Activated T-cell treated with anti-CD3 and anti-CD28 coated beads, Interleukin-2, amount 50 U/mL, for 24 hours (primary cell): ENCODE measurements at regions not wholly inside any gene's neighbourhood (a gene's known extent, or its start where the extent isn't known, plus 50 kb on each side); places are given as distances from the start of the nearest gene placed in this dataset.

Experiments
- DNase-seq: peaks from one replicate; pipeline ENCODE4 v3.0.0-alpha.2; 2020
- H3K27ac Mint-ChIP-seq: 2 replicates; pipeline ENCODE4 v1.8.0; 2020; ENCODE audit warnings: mild to moderate bottlenecking, mixed read lengths
- H3K27me3 Mint-ChIP-seq: 2 replicates; pipeline ENCODE4 v1.8.0; 2020; ENCODE audit warnings: mixed read lengths
- H3K36me3 Mint-ChIP-seq: 2 replicates; pipeline ENCODE4 v1.8.0; 2020; ENCODE audit warnings: low read depth, mixed read lengths
- H3K4me1 Mint-ChIP-seq: 2 replicates; pipeline ENCODE4 v1.8.0; 2020; ENCODE audit warnings: low read depth, mixed read lengths
- H3K4me3 Mint-ChIP-seq: 2 replicates; pipeline ENCODE4 v1.8.0; 2020; ENCODE audit warnings: mild to moderate bottlenecking, moderate library complexity, mixed read lengths
- H3K9me3 Mint-ChIP-seq: 2 replicates; pipeline ENCODE4 v1.8.0; 2020; ENCODE audit warnings: mixed read lengths

GRCh38 chr6:102387326-102388033, 994.0 kb downstream of the GRIK2 start:
- Mint-ChIP-seq H3K36me3 (no peaks in the 10 kb centered on the region), H3K4me1 (no peaks in the 10 kb centered on the region), H3K4me3 (no peak overlapping the region), H3K27me3 (no peaks in the 10 kb centered on the region), H3K9me3 (peaks cover 4% of the 10 kb centered on the region), H3K27ac (no peak overlapping the region)
- DNase-seq = no peak

DNA sequence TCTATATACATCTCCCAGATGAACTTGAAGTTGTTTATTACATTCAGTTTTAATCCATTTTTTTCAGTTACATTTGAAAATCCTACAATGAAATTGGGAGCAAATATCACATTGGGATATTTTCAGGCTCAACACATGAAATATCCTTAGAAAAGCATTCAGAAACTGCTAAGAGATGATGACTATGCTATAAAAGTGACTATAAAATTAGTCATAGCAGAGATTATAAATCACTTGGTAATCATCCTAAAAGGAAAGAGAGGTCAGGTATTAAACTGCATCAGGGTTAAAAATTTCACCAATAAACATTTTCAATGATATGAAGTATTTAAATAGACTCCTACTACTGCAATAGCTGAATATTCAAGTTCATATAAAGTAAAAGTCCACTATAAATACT, 987.7 kb downstream of the GRIK2 start:
- DNase-seq = no peak
- no peak overlapping the region for H3K4me3 Mint-ChIP-seq
- H3K27ac Mint-ChIP-seq = no peak overlapping the region
- H3K9me3 Mint-ChIP-seq = peaks cover 4% of the 10 kb centered on the region
- no peaks in the 10 kb centered on the region for H3K4me1 Mint-ChIP-seq
- H3K36me3 Mint-ChIP-seq = no peaks in the 10 kb centered on the region
- H3K27me3 Mint-ChIP-seq = no peaks in the 10 kb centered on the region

DNA sequence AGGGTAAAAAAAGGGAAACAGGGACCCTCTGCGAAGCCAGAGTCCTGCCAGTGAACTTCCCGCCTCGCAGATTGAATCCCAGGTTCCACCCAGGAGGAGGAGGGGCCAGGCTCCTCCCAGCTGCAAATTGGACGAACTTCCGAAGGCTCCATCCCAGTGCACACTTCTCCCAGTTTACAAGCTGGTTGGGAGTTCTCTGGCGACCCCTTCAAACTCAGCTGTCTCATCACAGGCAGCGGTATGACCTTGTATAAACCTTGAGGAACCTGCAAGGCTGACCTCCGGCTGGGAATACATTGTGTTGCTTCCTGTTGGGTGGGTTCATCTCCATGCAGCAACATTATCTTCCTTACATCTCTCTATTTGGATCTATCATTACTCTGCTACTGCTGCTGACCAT, 962.7 kb downstream of the GRIK2 start:
- no peaks in the 10 kb centered on the region for H3K36me3 Mint-ChIP-seq
- peaks cover 10% of the 10 kb centered on the region for H3K9me3 Mint-ChIP-seq
- no peak overlapping the region for H3K4me3 Mint-ChIP-seq
- H3K27ac Mint-ChIP-seq = no peak overlapping the region
- DNase-seq = no peak
- no peaks in the 10 kb centered on the region for H3K27me3 Mint-ChIP-seq
- no peaks in the 10 kb centered on the region for H3K4me1 Mint-ChIP-seq

GRCh38 chr6:102355578-102355977, 962.1 kb downstream of the GRIK2 start:
- Mint-ChIP-seq H3K36me3 (no peaks in the 10 kb centered on the region), H3K4me3 (no peak overlapping the region), H3K9me3 (peaks cover 10% of the 10 kb centered on the region), H3K27me3 (no peaks in the 10 kb centered on the region), H3K27ac (no peak overlapping the region), H3K4me1 (no peaks in the 10 kb centered on the region)
- no peak for DNase-seq

- H3K27me3 Mint-ChIP-seq = no peaks in the 10 kb centered on the region
- H3K9me3 Mint-ChIP-seq = peaks cover 15% of the 10 kb centered on the region
- H3K4me1 Mint-ChIP-seq = no peaks in the 10 kb centered on the region
- no peak overlapping the region for H3K27ac Mint-ChIP-seq
- no peaks in the 10 kb centered on the region for H3K36me3 Mint-ChIP-seq
- H3K4me3 Mint-ChIP-seq = no peak overlapping the region
- DNase-seq = no peak
Observed at GRCh38 chr6:102352552-102352951, 959.0 kb downstream of the GRIK2 start.

- Mint-ChIP-seq H3K27me3 (no peaks in the 10 kb centered on the region), H3K9me3 (peaks cover 10% of the 10 kb centered on the region), H3K36me3 (no peaks in the 10 kb centered on the region), H3K4me1 (no peaks in the 10 kb centered on the region), H3K27ac (no peak overlapping the region), H3K4me3 (no peak overlapping the region)
- no peak for DNase-seq
Observed at GRCh38 chr6:102344769-102345168, 951.3 kb downstream of the GRIK2 start.

DNA sequence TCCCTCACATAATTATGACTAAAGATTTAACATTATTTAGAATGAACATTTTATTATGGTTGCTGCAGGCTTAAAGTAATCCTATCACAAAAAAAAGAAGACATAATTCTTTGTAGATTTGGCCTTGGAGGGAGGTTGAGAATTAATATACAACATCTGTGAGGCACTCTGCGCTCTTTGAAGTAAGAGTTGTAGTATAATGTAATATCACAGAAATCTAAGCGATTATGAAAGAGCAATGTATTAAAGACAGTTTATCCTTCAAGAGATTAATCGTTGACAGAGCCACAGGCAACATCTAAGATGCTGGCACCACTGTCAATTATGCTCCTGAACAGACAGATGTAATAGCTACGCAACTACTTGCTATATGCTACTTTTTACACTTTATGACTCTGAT, 946.8 kb downstream of the GRIK2 start:
- H3K4me1 Mint-ChIP-seq = no peaks in the 10 kb centered on the region
- no peak overlapping the region for H3K27ac Mint-ChIP-seq
- no peaks in the 10 kb centered on the region for H3K27me3 Mint-ChIP-seq
- H3K4me3 Mint-ChIP-seq = no peak overlapping the region
- H3K36me3 Mint-ChIP-seq = no peaks in the 10 kb centered on the region
- DNase-seq = no peak
- H3K9me3 Mint-ChIP-seq = peaks cover under 1% of the 10 kb centered on the region

- Mint-ChIP-seq H3K9me3 (peaks cover 5% of the 10 kb centered on the region), H3K4me1 (no peaks in the 10 kb centered on the region), H3K27ac (no peak overlapping the region), H3K36me3 (no peaks in the 10 kb centered on the region), H3K4me3 (no peak overlapping the region), H3K27me3 (no peaks in the 10 kb centered on the region)
- DNase-seq = no peak
Observed at GRCh38 chr6:102333736-102334135, 940.2 kb downstream of the GRIK2 start.

- Mint-ChIP-seq H3K4me1 (no peaks in the 10 kb centered on the region), H3K27ac (no peak overlapping the region), H3K9me3 (peaks cover 9% of the 10 kb centered on the region), H3K36me3 (no peaks in the 10 kb centered on the region), H3K4me3 (no peak overlapping the region), H3K27me3 (no peaks in the 10 kb centered on the region)
- no peak for DNase-seq
Observed at GRCh38 chr6:102327697-102328225, 934.3 kb downstream of the GRIK2 start.

DNA sequence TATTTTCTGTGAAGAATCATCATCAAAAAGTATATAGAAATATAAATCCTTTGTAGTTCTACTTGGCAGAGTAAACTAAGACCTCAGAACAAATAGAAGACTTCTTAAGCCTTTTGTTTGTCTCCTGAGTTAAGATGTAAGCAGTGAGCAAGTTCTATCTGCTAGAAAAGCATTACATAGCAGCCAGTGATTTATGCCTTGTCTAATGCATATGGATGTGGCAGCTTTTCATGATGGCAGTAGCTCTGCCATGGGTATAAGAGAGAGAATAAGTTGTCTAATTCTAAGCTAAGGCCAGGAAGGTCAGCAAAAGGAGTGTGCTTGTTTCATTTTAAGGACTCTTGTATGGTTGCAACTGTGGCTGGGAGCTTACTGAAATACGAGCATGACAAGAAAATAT, 920.2 kb downstream of the GRIK2 start:
- H3K4me3 Mint-ChIP-seq = no peak overlapping the region
- no peaks in the 10 kb centered on the region for H3K36me3 Mint-ChIP-seq
- H3K4me1 Mint-ChIP-seq = no peaks in the 10 kb centered on the region
- no peak overlapping the region for H3K27ac Mint-ChIP-seq
- H3K9me3 Mint-ChIP-seq = peaks cover 18% of the 10 kb centered on the region
- no peak for DNase-seq
- no peaks in the 10 kb centered on the region for H3K27me3 Mint-ChIP-seq

GRCh38 chr6:102309700-102310099, 916.2 kb downstream of the GRIK2 start:
- DNase-seq = no peak
- Mint-ChIP-seq H3K4me3 (no peak overlapping the region), H3K4me1 (no peaks in the 10 kb centered on the region), H3K9me3 (peaks cover 18% of the 10 kb centered on the region), H3K27ac (no peak overlapping the region), H3K27me3 (no peaks in the 10 kb centered on the region), H3K36me3 (no peaks in the 10 kb centered on the region)

- Mint-ChIP-seq H3K27me3 (no peaks in the 10 kb centered on the region), H3K27ac (no peak overlapping the region), H3K4me3 (no peak overlapping the region), H3K4me1 (no peaks in the 10 kb centered on the region), H3K36me3 (no peaks in the 10 kb centered on the region), H3K9me3 (peaks cover 4% of the 10 kb centered on the region)
- DNase-seq = no peak
Observed at GRCh38 chr6:102300350-102300749, 906.8 kb downstream of the GRIK2 start.

DNA sequence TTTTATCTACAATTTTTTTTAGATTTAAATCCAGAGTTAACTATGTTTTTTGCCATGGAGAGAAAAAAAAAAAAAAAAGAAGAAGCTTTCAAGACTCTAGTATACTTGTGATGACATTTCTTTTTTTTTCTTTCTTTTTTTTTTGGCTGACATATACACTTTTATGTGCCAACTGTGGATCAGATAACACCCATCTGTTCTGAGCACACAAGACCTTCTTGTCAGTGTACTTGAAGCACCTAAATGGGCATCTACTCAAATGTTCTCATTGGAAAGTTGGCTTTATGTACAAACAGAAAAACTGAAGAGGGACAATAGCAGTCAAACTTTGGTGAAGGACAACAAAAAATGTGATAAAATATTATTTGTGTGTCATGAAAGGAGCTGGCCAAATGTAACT, 904.5 kb downstream of the GRIK2 start:
- DNase-seq = no peak
- no peak overlapping the region for H3K27ac Mint-ChIP-seq
- H3K4me3 Mint-ChIP-seq = no peak overlapping the region
- no peaks in the 10 kb centered on the region for H3K36me3 Mint-ChIP-seq
- no peaks in the 10 kb centered on the region for H3K27me3 Mint-ChIP-seq
- H3K4me1 Mint-ChIP-seq = no peaks in the 10 kb centered on the region
- peaks cover 4% of the 10 kb centered on the region for H3K9me3 Mint-ChIP-seq
